Type B pancreatic cell (in vitro differentiated cells): ENCODE measurements at regions not wholly inside any gene's neighbourhood (a gene's known extent, or its start where the extent isn't known, plus 50 kb on each side); places are given as distances from the start of the nearest gene placed in this dataset.

ENCODE experiments used
- DNase-seq: peaks from one replicate; pipeline ENCODE4 v3.0.0; 2021; ENCODE audit warnings: mixed read lengths; ENCODE audit not compliant: unreplicated experiment; ENCODE audit errors: extremely low spot score
- H3K27ac Mint-ChIP-seq: 2 replicates; pipeline ENCODE4 v1.8.0; 2021; ENCODE audit warnings: mild to moderate bottlenecking, mixed read lengths
- H3K27me3 Mint-ChIP-seq: 2 replicates; pipeline ENCODE4 v1.8.0; 2021; ENCODE audit warnings: mixed read lengths
- H3K36me3 Mint-ChIP-seq: 2 replicates; pipeline ENCODE4 v1.8.0; 2021; ENCODE audit warnings: mixed read lengths
- H3K4me1 Mint-ChIP-seq: one replicate; pipeline ENCODE4 v1.8.0; 2021; ENCODE audit warnings: mixed read lengths; ENCODE audit not compliant: unreplicated experiment
- H3K4me3 Mint-ChIP-seq: 2 replicates; pipeline ENCODE4 v1.8.0; 2021; ENCODE audit warnings: mild to moderate bottlenecking, mixed read lengths
- H3K9me3 Mint-ChIP-seq: 2 replicates; pipeline ENCODE4 v1.8.0; 2021; ENCODE audit warnings: mixed read lengths
- TF ChIP-seq, protein P1 (sequence below): fragments of 200-600 bp; sonication (generic); conservative IDR thresholded peaks from 2 replicates; pipeline ENCODE4 v1.5.0; 2021; ENCODE audit warnings: antibody characterized with exemption, mild to moderate bottlenecking

DNA sequence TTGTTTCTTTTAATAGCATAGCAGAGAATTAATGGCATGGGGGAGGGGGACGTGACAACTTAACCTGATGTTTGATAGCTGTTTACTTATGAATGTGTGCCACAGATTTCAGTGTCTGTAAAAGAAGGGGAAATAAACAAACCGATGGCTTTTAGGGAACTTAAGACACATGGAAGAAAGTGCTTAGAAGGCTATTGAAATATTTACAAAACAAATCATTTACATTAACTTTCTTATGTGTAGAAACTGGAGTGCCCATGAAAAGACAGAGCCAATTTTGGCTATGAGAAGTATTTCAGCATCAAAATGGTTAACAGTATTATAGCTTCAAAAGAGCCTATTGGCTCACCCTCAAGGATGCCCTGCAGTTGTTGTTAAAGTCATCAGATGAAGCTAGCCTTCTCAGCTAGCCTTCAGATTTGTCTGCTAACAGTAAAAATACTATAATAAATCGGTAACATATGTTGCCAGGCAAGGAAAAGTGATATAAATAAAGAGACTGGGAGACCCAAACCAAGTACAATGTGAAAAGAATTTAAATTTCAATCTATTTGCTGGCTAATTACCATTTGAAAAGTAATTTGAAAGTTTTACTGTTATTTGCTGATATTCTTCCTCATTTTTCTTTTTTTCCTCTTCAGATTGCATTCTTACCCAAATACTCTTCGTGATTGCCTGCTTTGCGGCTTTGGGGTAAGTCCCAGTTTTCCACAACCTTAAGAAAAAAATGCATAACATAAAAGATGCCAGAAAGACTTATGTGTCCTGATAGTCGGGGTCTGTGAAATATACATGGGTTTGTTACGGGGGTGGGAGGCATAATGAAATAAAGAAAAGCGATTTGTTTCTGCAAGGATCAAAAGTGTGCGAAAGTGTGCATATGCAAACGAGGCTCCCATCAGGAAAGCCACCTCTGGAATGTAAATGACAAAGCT is 256.4 kb downstream of the MEIS1 start:
- Mint-ChIP-seq H3K4me3 (peak overlapping the region; percentile 75), H3K9me3 (no peaks in the 10 kb centered on the region), H3K27me3 (no peaks in the 10 kb centered on the region), H3K4me1 (peaks cover 61% of the 10 kb centered on the region), H3K36me3 (no peaks in the 10 kb centered on the region), H3K27ac (peak overlapping the region; percentile 4)
- TF ChIP-seq, protein P1, sequence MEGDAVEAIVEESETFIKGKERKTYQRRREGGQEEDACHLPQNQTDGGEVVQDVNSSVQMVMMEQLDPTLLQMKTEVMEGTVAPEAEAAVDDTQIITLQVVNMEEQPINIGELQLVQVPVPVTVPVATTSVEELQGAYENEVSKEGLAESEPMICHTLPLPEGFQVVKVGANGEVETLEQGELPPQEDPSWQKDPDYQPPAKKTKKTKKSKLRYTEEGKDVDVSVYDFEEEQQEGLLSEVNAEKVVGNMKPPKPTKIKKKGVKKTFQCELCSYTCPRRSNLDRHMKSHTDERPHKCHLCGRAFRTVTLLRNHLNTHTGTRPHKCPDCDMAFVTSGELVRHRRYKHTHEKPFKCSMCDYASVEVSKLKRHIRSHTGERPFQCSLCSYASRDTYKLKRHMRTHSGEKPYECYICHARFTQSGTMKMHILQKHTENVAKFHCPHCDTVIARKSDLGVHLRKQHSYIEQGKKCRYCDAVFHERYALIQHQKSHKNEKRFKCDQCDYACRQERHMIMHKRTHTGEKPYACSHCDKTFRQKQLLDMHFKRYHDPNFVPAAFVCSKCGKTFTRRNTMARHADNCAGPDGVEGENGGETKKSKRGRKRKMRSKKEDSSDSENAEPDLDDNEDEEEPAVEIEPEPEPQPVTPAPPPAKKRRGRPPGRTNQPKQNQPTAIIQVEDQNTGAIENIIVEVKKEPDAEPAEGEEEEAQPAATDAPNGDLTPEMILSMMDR = no peak
- no peak for DNase-seq

DNA sequence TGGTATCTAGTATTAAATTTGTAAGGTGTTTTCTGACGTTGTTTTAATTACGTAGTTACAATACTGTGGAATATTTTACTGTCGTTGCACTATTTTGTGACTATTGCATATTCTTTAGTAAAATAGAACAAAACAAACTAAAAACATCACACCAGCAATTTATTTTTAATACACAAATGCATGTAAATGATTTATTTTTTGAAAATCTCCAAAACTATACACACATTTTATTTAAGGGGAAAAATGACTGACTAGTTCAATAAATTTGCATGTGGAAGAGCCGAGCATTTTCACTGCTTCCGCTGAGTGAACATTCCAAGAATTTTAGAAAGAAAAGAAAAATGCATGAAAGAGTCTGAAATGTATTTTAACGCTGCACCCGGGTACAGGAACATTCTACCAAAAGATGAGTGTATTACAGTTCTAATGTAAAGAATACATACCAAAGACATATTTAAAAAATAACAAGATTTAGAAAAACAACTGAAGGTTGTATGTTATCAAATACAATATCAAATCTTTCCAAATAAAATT is 257.7 kb downstream of the MEIS1 start:
- peak overlapping the region; percentile 46 for H3K4me3 Mint-ChIP-seq
- no peaks in the 10 kb centered on the region for H3K27me3 Mint-ChIP-seq
- H3K9me3 Mint-ChIP-seq = no peaks in the 10 kb centered on the region
- no peak for DNase-seq
- peaks cover 68% of the 10 kb centered on the region for H3K4me1 Mint-ChIP-seq
- H3K36me3 Mint-ChIP-seq = no peaks in the 10 kb centered on the region
- peak overlapping the region; percentile 7 for H3K27ac Mint-ChIP-seq
- TF ChIP-seq, protein P1 = no peak

DNA sequence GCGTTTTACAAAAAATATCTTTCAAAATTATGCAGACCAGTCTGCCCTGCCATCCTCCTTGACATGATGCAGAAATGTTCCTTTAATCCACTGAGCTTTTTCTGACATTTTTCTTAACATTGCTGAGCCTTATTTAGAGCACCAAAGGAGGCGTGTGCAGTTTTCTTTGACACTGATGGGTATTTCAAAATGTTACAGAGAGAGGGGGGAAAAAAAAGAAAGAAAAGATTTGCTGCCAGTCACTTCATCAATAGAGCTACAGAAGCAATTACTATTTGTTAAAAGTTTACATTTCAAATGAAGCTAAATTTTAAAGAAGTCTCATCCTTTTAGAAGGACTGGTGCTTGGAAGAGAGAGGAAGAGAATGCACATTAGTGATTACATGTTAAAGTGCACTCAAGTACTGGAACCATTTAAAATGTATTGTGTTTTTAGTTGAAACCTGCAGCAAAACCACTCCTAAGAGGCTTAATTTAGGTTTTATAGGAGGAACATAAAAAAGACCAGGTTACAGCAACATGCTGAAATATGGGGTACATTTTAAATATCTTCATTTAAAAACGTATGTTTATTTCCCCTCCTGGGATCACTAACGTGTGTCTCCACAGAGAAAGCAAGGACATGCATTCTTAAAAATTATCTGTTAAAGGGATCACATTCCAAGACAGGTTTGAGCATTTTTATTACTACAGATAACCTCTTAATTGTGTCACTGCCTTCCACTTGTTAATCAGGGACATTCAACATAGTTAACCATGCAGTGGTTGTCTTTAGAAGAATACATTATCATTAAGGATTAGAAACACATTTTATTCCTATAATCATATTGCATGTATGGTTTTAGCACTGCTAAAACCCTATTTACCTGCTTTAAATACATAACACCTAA is 258.4 kb downstream of the MEIS1 start:
- Mint-ChIP-seq H3K27ac (peak overlapping the region; percentile 7), H3K4me1 (peaks cover 68% of the 10 kb centered on the region), H3K9me3 (no peaks in the 10 kb centered on the region)

DNA sequence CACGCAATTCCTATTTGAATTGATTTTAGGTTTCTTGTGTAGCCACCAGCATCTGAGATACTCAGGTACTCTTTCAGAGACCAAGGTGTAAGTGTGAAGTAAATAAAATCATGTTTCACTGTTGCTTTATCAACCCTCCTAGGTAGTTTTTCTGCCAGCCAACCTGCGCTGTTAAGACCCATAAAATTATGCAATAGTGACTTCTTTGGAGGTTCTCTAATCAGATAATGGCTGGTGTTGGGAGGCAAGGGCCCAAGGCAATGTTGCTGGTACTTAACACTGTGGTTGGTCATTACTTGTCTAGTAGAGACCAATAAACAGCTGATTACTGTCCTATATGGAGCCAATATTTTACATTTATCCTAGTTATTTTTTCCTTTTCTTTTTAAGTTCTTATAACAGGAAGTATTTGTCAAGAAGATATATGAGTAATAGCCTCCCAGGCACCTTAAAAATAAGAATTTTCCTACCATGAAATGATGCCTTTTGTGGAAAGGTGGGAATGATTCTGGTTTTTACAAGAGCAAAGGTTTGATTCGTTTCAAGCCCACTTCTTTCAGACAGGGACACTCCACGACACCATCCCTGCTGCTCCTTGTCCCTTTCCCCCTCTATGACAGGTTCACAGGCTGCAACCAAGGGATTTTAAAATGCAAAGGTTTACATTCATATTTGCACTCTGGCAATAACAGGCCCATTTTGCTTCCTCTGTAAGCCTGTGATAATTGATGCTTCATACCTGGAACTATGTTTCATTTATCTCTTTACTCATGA is 259.3 kb downstream of the MEIS1 start:
- DNase-seq = no peak
- H3K27ac Mint-ChIP-seq = no peak overlapping the region
- H3K36me3 Mint-ChIP-seq = no peaks in the 10 kb centered on the region
- no peaks in the 10 kb centered on the region for H3K9me3 Mint-ChIP-seq
- TF ChIP-seq, protein P1 = no peak
- peak overlapping the region; percentile 12 for H3K4me3 Mint-ChIP-seq
- no peaks in the 10 kb centered on the region for H3K27me3 Mint-ChIP-seq
- H3K4me1 Mint-ChIP-seq = peaks cover 68% of the 10 kb centered on the region

More for the DNA sequence above, 258.4 kb downstream of the MEIS1 start:
- no peak for DNase-seq
- Mint-ChIP-seq H3K4me3 (peak overlapping the region; percentile 21), H3K36me3 (no peaks in the 10 kb centered on the region), H3K27me3 (no peaks in the 10 kb centered on the region)
- TF ChIP-seq, protein P1 = no peak

DNA sequence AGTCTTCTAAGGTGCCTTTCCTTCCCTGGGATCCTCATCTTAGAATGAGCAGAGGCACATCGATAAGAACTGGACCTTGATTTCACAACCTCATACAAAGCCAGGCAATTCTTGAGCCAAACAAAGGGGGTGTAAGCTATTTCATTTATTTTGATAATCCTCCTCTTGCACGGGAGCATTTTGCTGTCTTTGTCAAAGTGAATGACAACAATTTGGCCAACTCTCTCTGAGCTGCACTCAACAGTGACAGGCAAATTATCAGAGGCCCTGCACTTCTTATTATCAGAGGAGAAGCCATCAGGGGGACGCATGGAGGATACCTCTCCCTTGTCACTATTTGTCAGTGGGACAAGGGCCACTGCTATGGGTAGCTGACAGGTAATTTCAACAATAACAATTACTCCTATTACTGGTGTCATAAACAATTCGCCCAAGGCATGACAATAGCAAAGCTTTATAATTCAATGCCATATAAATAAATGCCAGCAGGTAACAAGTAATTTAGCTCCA is 260.4 kb downstream of the MEIS1 start:
- H3K4me3 Mint-ChIP-seq = peak overlapping the region; percentile 13
- no peak for DNase-seq
- H3K36me3 Mint-ChIP-seq = no peaks in the 10 kb centered on the region
- no peaks in the 10 kb centered on the region for H3K27me3 Mint-ChIP-seq
- H3K4me1 Mint-ChIP-seq = peaks cover 74% of the 10 kb centered on the region
- H3K27ac Mint-ChIP-seq = peak overlapping the region; percentile 9
- H3K9me3 Mint-ChIP-seq = no peaks in the 10 kb centered on the region
- TF ChIP-seq, protein P1 = no peak
